ENCODE measurements at regions not wholly inside any gene's neighbourhood (a gene's known extent, or its start where the extent isn't known, plus 50 kb on each side); places are given as distances from the start of the nearest gene placed in this dataset.

DNA sequence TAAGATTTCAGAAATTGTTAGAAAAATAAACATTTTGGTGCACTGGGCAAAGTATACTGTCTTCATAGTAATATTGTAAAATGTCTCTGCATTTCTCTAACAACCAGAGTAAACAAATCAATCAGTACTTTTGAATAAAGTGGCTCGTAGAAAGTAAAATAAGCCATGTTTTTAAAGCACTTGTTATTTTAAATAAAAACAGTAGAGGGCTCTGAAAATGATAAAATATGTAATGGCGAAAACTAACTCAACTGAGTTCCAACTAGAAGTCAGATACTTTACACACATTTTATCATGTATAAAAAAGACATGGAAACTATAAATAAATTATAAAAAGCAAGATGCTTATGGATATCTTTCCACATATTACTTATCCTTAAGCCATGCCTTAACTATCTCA lies 1134.4 kb downstream of the PDHA2 start:
- H3K4me3 ChIP-seq (ENCODE audit: low read depth, low read length, poor library complexity, severe bottlenecking), result no peak overlapping the region
- no peak for DNase-seq (ENCODE audit: low spot score)
- no peaks in the 10 kb centered on the region for H3K27me3 ChIP-seq (replicated peaks; ENCODE audit: insufficient read depth, low read depth, low read length, poor library complexity)
- intact Hi-C loops (cut with micrococcal nuclease; ENCODE audit: unreplicated experiment), result no loop called here
- H3K4me1 ChIP-seq (ENCODE audit: insufficient read depth, low read length, poor library complexity, severe bottlenecking), result no peaks in the 10 kb centered on the region
- no TSS peak for BruUV-seq (replicated peaks)
- H3K27ac ChIP-seq (ENCODE audit: low read depth, low read length, poor library complexity, severe bottlenecking), result no peak overlapping the region
- CTCF ChIA-PET, result no interaction called here
- TF ChIP-seq, protein P1, sequence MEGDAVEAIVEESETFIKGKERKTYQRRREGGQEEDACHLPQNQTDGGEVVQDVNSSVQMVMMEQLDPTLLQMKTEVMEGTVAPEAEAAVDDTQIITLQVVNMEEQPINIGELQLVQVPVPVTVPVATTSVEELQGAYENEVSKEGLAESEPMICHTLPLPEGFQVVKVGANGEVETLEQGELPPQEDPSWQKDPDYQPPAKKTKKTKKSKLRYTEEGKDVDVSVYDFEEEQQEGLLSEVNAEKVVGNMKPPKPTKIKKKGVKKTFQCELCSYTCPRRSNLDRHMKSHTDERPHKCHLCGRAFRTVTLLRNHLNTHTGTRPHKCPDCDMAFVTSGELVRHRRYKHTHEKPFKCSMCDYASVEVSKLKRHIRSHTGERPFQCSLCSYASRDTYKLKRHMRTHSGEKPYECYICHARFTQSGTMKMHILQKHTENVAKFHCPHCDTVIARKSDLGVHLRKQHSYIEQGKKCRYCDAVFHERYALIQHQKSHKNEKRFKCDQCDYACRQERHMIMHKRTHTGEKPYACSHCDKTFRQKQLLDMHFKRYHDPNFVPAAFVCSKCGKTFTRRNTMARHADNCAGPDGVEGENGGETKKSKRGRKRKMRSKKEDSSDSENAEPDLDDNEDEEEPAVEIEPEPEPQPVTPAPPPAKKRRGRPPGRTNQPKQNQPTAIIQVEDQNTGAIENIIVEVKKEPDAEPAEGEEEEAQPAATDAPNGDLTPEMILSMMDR (conservative IDR thresholded peaks at IDR 0.05; ENCODE audit: low read depth, low read length), result no peak
- no peak for TF ChIP-seq EZH2 (IDR thresholded peaks at IDR 0.05; ENCODE audit: borderline replicate concordance, low read depth, low read length, poor library complexity, severe bottlenecking)
- POLR2A ChIA-PET (ENCODE audit: low non-redundant PET), result no interaction called here
- H3K36me3 ChIP-seq (ENCODE audit: insufficient read depth, low read length, poor library complexity, severe bottlenecking), result no peaks in the 10 kb centered on the region
- H3K9me3 ChIP-seq (ENCODE audit: low read depth, low read length, poor library complexity, severe bottlenecking), result no peaks in the 10 kb centered on the region

GRCh38 chr4:96983830-96984229 lies 1143.9 kb downstream of the PDHA2 start:
- CTCF ChIA-PET, result no interaction called here
- H3K4me1 ChIP-seq (ENCODE audit: insufficient read depth, low read length, poor library complexity, severe bottlenecking), result no peaks in the 10 kb centered on the region
- H3K9me3 ChIP-seq (ENCODE audit: low read depth, low read length, poor library complexity, severe bottlenecking), result no peaks in the 10 kb centered on the region
- intact Hi-C loops (cut with micrococcal nuclease; ENCODE audit: unreplicated experiment), result no loop called here
- TF ChIP-seq, protein P1 (conservative IDR thresholded peaks at IDR 0.05; ENCODE audit: low read depth, low read length), result no peak
- TF ChIP-seq EZH2 (IDR thresholded peaks at IDR 0.05; ENCODE audit: borderline replicate concordance, low read depth, low read length, poor library complexity, severe bottlenecking), result no peak
- H3K27ac ChIP-seq (ENCODE audit: low read depth, low read length, poor library complexity, severe bottlenecking), result no peak overlapping the region
- H3K27me3 ChIP-seq (replicated peaks; ENCODE audit: insufficient read depth, low read depth, low read length, poor library complexity), result no peaks in the 10 kb centered on the region
- no peak for DNase-seq (ENCODE audit: low spot score)
- no TSS peak for BruUV-seq (replicated peaks)
- POLR2A ChIA-PET (ENCODE audit: low non-redundant PET), result no interaction called here
- no peaks in the 10 kb centered on the region for H3K36me3 ChIP-seq (ENCODE audit: insufficient read depth, low read length, poor library complexity, severe bottlenecking)
- H3K4me3 ChIP-seq (ENCODE audit: low read depth, low read length, poor library complexity, severe bottlenecking), result no peak overlapping the region

DNA sequence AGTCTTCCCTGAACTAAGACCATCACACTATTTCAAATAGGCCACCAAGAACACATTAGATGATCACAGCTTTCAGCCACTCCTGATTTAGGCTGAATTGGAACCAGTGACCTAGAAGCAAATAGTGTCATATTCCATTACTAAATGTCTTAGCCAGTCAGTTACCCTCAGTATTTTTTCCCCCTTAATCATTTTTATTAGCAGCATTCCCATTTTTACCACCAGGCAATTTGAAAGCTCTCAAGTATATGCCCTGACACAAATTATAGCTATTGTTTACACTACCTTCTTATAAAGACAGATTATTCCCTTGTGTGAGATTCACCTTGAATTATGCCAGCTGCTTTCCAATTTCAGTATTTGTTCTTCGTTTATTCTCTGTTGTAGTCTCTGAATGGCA lies 1146.9 kb downstream of the PDHA2 start:
- Histone ChIP-seq H3K27me3 (replicated peaks; ENCODE audit: insufficient read depth, low read depth, low read length, poor library complexity) (no peaks in the 10 kb centered on the region), H3K9me3 (ENCODE audit: low read depth, low read length, poor library complexity, severe bottlenecking) (no peaks in the 10 kb centered on the region), H3K4me1 (ENCODE audit: insufficient read depth, low read length, poor library complexity, severe bottlenecking) (no peaks in the 10 kb centered on the region), H3K36me3 (ENCODE audit: insufficient read depth, low read length, poor library complexity, severe bottlenecking) (no peaks in the 10 kb centered on the region), H3K4me3 (ENCODE audit: low read depth, low read length, poor library complexity, severe bottlenecking) (no peak overlapping the region), H3K27ac (ENCODE audit: low read depth, low read length, poor library complexity, severe bottlenecking) (no peak overlapping the region)
- intact Hi-C loops (cut with micrococcal nuclease; ENCODE audit: unreplicated experiment), result no loop called here
- POLR2A ChIA-PET (ENCODE audit: low non-redundant PET), result no interaction called here
- no TSS peak for BruUV-seq (replicated peaks)
- CTCF ChIA-PET, result no interaction called here
- TF ChIP-seq, protein P1 (conservative IDR thresholded peaks at IDR 0.05; ENCODE audit: low read depth, low read length), result no peak
- no peak for TF ChIP-seq EZH2 (IDR thresholded peaks at IDR 0.05; ENCODE audit: borderline replicate concordance, low read depth, low read length, poor library complexity, severe bottlenecking)
- DNase-seq (ENCODE audit: low spot score), result no peak

All from A673 (cell line).